Endodermal cell (in vitro differentiated cells): ENCODE measurements at regions not wholly inside any gene's neighbourhood (a gene's known extent, or its start where the extent isn't known, plus 50 kb on each side); places are given as distances from the start of the nearest gene placed in this dataset.

ENCODE experiments used
- DNase-seq: peaks from one replicate; pipeline ENCODE4 v3.0.0-alpha.2; 2017
- H3K27ac ChIP-seq: 2 replicates; pipeline ENCODE4 v1.5.1; 2013; ENCODE audit warnings: mild to moderate bottlenecking, low read depth, low read length, moderate library complexity
- H3K27me3 ChIP-seq: 2 replicates; pipeline ENCODE4 v1.6.1; 2013; ENCODE audit warnings: mild to moderate bottlenecking, low read length, moderate library complexity; ENCODE audit not compliant: insufficient read depth, control insufficient read depth, poor library complexity, severe bottlenecking
- H3K36me3 ChIP-seq: 2 replicates; pipeline ENCODE4 v1.7.0; 2013; ENCODE audit warnings: mild to moderate bottlenecking, low read length, moderate library complexity; ENCODE audit not compliant: control insufficient read depth, insufficient read depth
- H3K4me1 ChIP-seq: one replicate; pipeline ENCODE4 v1.7.0; 2013; ENCODE audit warnings: low read length; ENCODE audit not compliant: control insufficient read depth, insufficient read depth
- H3K4me3 ChIP-seq: 2 replicates; pipeline ENCODE4 v1.5.1; 2013; ENCODE audit warnings: mild to moderate bottlenecking, low read length, moderate library complexity
- H3K9ac ChIP-seq: 2 replicates; pipeline ENCODE4 v1.6.1; 2013; ENCODE audit warnings: mild to moderate bottlenecking, low read length, moderate library complexity; ENCODE audit not compliant: poor library complexity, severe bottlenecking; ENCODE audit errors: extremely low read depth
- H3K9me3 ChIP-seq: 2 replicates; pipeline ENCODE4 v1.6.1; 2013; ENCODE audit warnings: mild to moderate bottlenecking, low read length, moderate library complexity; ENCODE audit not compliant: control insufficient read depth
- H3K27ac Mint-ChIP-seq: 2 replicates; pipeline ENCODE4 v1.8.0; 2020; ENCODE audit warnings: mixed read lengths
- H3K27me3 Mint-ChIP-seq: 2 replicates; pipeline ENCODE4 v1.8.0; 2021; ENCODE audit warnings: mild to moderate bottlenecking, mixed read lengths; ENCODE audit not compliant: insufficient read depth
- H3K36me3 Mint-ChIP-seq: 2 replicates; pipeline ENCODE4 v1.8.0; 2020; ENCODE audit warnings: low read depth, mixed read lengths
- H3K4me1 Mint-ChIP-seq: 2 replicates; pipeline ENCODE4 v1.8.0; 2020; ENCODE audit warnings: mixed read lengths
- H3K4me3 Mint-ChIP-seq: 2 replicates; pipeline ENCODE4 v1.8.0; 2020; ENCODE audit warnings: mild to moderate bottlenecking, moderate library complexity, mixed read lengths
- H3K9me3 Mint-ChIP-seq: 2 replicates; pipeline ENCODE4 v1.8.0; 2020; ENCODE audit warnings: mild to moderate bottlenecking, mixed read lengths
- WGBS, 2 experiments: methylation state at CpG; one replicate each; pipeline versions ENCODE4 v1.1.5 to v1.1.7; 2013; ENCODE audit warnings: missing lambda C conversion rate in 2 of 2, mixed read lengths in 1 of 2; ENCODE audit not compliant: insufficient coverage in 1 of 2, insufficient read length in 1 of 2; 5-methylcytosine and 5-hydroxymethylcytosine counted together
- TF ChIP-seq, protein P1 (sequence below): fragments of 200-600 bp; sonication (generic); conservative IDR thresholded peaks from 2 replicates; pipeline ENCODE4 v1.5.0; 2021; ENCODE audit warnings: antibody characterized with exemption, mild to moderate bottlenecking

DNA sequence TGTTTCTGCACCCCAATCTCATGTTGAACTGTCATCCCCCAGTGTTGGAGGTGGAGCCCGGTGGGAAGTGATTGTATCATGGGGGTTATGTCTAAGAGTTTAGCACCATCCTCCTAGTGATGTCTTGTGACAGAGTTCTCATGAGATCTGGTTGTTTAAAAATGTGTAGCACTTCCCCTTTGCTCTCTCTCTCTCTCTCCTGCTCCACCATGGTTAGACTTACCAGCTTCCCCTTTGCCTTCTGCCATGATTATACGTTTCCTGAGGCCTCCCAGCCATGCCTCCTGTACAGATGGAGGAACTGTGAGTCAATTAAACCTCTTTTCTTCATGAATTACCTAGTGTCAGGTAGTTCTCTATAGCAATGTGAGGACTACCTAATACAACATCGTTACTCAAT is 396.9 kb upstream of the LRATD1 start:
- Mint-ChIP-seq H3K27ac (no peak overlapping the region), H3K36me3 (no peaks in the 10 kb centered on the region), H3K27me3 (peaks cover 26% of the 10 kb centered on the region), H3K4me3 (no peak overlapping the region), H3K9me3 (no peaks in the 10 kb centered on the region), H3K4me1 (peaks cover 28% of the 10 kb centered on the region)
- TF ChIP-seq, protein P1, sequence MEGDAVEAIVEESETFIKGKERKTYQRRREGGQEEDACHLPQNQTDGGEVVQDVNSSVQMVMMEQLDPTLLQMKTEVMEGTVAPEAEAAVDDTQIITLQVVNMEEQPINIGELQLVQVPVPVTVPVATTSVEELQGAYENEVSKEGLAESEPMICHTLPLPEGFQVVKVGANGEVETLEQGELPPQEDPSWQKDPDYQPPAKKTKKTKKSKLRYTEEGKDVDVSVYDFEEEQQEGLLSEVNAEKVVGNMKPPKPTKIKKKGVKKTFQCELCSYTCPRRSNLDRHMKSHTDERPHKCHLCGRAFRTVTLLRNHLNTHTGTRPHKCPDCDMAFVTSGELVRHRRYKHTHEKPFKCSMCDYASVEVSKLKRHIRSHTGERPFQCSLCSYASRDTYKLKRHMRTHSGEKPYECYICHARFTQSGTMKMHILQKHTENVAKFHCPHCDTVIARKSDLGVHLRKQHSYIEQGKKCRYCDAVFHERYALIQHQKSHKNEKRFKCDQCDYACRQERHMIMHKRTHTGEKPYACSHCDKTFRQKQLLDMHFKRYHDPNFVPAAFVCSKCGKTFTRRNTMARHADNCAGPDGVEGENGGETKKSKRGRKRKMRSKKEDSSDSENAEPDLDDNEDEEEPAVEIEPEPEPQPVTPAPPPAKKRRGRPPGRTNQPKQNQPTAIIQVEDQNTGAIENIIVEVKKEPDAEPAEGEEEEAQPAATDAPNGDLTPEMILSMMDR = no peak
- H3K36me3 ChIP-seq = no peaks in the 10 kb centered on the region
- no peaks in the 10 kb centered on the region for H3K9me3 ChIP-seq
- H3K4me3 ChIP-seq = no peak overlapping the region
- H3K27ac ChIP-seq = no peak overlapping the region
- DNase-seq = no peak
- no peak overlapping the region for H3K9ac ChIP-seq
- H3K4me1 ChIP-seq = no peaks in the 10 kb centered on the region
- no peaks in the 10 kb centered on the region for H3K27me3 ChIP-seq
- 86 to 88% methylated on average over 1 to 2 of the region's 3 CpGs for WGBS, 2 experiments

DNA sequence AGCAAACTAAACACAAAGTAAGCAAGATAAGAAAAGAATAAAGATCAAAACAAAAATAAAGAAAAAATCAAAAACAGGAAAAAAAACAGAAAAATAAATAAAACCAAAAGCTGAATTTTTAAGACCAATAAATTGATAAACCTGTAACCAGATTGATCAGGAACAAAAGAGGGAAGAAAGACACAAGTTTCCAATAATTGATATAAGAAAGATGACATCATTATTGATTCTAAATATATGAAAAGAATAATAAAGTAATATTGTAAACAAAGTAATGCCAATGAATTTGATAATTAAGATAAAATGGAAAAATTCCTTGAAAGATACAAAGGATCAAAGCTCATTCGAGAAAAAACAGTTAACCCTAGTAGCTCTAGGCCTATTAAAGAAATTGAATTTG is 394.6 kb upstream of the LRATD1 start:
- no peaks in the 10 kb centered on the region for H3K27me3 ChIP-seq
- TF ChIP-seq, protein P1 = no peak
- no peak for DNase-seq
- Mint-ChIP-seq H3K27me3 (peaks cover 25% of the 10 kb centered on the region), H3K36me3 (no peaks in the 10 kb centered on the region), H3K4me1 (peaks cover 17% of the 10 kb centered on the region), H3K9me3 (no peaks in the 10 kb centered on the region), H3K27ac (no peak overlapping the region), H3K4me3 (no peak overlapping the region)
- 86 to 100% methylated on average over 1 of the region's 1 CpG for WGBS, 2 experiments
- H3K4me1 ChIP-seq = no peaks in the 10 kb centered on the region
- no peak overlapping the region for H3K4me3 ChIP-seq
- no peak overlapping the region for H3K27ac ChIP-seq
- no peaks in the 10 kb centered on the region for H3K9me3 ChIP-seq
- H3K9ac ChIP-seq = no peak overlapping the region
- no peaks in the 10 kb centered on the region for H3K36me3 ChIP-seq

DNA sequence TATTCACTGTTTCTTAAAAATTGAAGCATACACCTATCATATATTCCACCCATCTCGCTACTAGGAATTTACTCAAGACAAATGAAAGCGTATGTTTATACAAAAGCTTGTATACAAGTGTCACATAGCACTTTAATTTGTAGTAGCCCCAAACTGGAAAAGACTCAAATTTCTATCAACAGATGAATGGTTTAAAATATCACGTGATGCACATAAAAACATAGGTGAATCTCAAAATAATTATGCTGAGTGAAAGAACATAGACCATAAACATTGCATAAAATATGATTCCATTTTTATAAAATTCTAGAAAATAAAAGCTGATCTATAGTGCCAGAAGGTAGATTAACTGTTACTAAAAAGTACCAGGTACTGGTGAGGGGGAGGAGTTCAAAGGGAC is 392.9 kb upstream of the LRATD1 start:
- TF ChIP-seq, protein P1 = no peak
- no peak overlapping the region for H3K4me3 ChIP-seq
- Mint-ChIP-seq H3K36me3 (no peaks in the 10 kb centered on the region), H3K9me3 (no peaks in the 10 kb centered on the region), H3K27me3 (peaks cover 13% of the 10 kb centered on the region), H3K27ac (no peak overlapping the region), H3K4me1 (peaks cover 7% of the 10 kb centered on the region), H3K4me3 (no peak overlapping the region)
- H3K9ac ChIP-seq = no peak overlapping the region
- no peaks in the 10 kb centered on the region for H3K27me3 ChIP-seq
- no peak overlapping the region for H3K27ac ChIP-seq
- no peaks in the 10 kb centered on the region for H3K9me3 ChIP-seq
- DNase-seq = no peak
- no peaks in the 10 kb centered on the region for H3K4me1 ChIP-seq
- 80 to 97% methylated on average over 1 to 3 of the region's 3 CpGs for WGBS, 2 experiments
- no peaks in the 10 kb centered on the region for H3K36me3 ChIP-seq
